WTC11 (cell line): ENCODE measurements at regions not wholly inside any gene's neighbourhood (a gene's known extent, or its start where the extent isn't known, plus 50 kb on each side); places are given as distances from the start of the nearest gene placed in this dataset.

Experiments
- ATF2 ChIP-seq: sonication (generic); formaldehyde crosslinking; IDR thresholded peaks from 2 replicates; pipeline ENCODE4 v1.8.1; 2022; ENCODE audit warnings: low read depth, missing genetic modification reagents, borderline replicate concordance
- SP1 ChIP-seq: sonication (generic); formaldehyde crosslinking; conservative IDR thresholded peaks from 2 replicates; pipeline ENCODE4 v1.8.1; 2022; ENCODE audit warnings: missing genetic modification reagents

- TF ChIP-seq ATF2 (no peak), SP1 (CRISPR knock-in tag) (no peak)
These were observed 150.9 kb upstream of the MTPN start for GRCh38 chr7:136128050-136128449.
